HepG2 (cell line): ENCODE measurements at regions not wholly inside any gene's neighbourhood (a gene's known extent, or its start where the extent isn't known, plus 50 kb on each side); places are given as distances from the start of the nearest gene placed in this dataset.

Source experiments
- ATAC-seq: fragments of 200-7000 bp; cut with Tn5 transposase; 3 replicates; pipeline ENCODE4 v1.9.1; 2020; ENCODE audit warnings: mild to moderate bottlenecking, moderate library complexity
- BruUV-seq: library from RNA; stranded (reverse); fragments of 400-500 nt; replicated peaks from 2 replicates; lab custom pipeline; 2021; lab: Mats Ljungman, UMichigan
- CTCF ChIA-PET: fragments of 300-600 bp; formaldehyde crosslinking; extraction: SDS; loops from one replicate; lab custom pipeline; 2021; ENCODE audit warnings: low total read pairs, inconsistent platforms, low intra/inter-chr PET ratio; lab: Yijun Ruan, JAX
- POLR2A ChIA-PET: fragments of 350-600 bp; sonication (Branson Sonifier 250); formaldehyde crosslinking; loops from one replicate; lab custom pipeline; 2020; ENCODE audit warnings: antibody characterized with exemption, inconsistent platforms; lab: Yijun Ruan, JAX
- DNase-seq: peaks from one replicate; pipeline ENCODE4 v3.0.0-alpha.2; 2015; ENCODE audit warnings: low spot score
- FAIRE-seq: peaks from 3 replicates; lab custom pipeline; 2011; peaks lifted over from hg19 to GRCh38; lab: Jason Lieb, UNC
- H2AFZ ChIP-seq: one replicate; pipeline ENCODE4 v1.6.1; 2011; ENCODE audit warnings: low read length, inconsistent platforms
- H3K27ac ChIP-seq: fragments of 300-600 bp; 3 replicates; pipeline ENCODE4 v1.8.0; 2011; ENCODE audit warnings: mixed run types, mild to moderate bottlenecking, mixed read lengths, low read length, inconsistent platforms; ENCODE audit not compliant: insufficient read depth; ENCODE audit errors: extremely low read length
- H3K27me3 ChIP-seq, 2 experiments: fragments of 200-600 bp in 1 of 2; 2 replicates in 1 of 2; 3 replicates in 1 of 2; pipeline versions ENCODE4 v1.6.0 to v1.8.0; 2011; ENCODE audit warnings: low read length in 2 of 2, mild to moderate bottlenecking in 2 of 2, moderate library complexity in 2 of 2, inconsistent platforms in 1 of 2; ENCODE audit not compliant: insufficient read depth in 2 of 2, control insufficient read depth in 1 of 2
- H3K36me3 ChIP-seq, 2 experiments: fragments of 200-600 bp in 1 of 2; replicated peaks in 1 of 2; 2 replicates in 1 of 2; 3 replicates in 1 of 2; pipeline versions ENCODE4 v1.5.1 to v1.8.0; 2011; ENCODE audit warnings: low read length in 2 of 2, inconsistent platforms in 1 of 2; ENCODE audit not compliant: insufficient read depth in 2 of 2, control insufficient read depth in 1 of 2
- H3K4me1 ChIP-seq: 2 replicates; pipeline ENCODE4 v1.5.1; 2012; ENCODE audit warnings: low read length, inconsistent platforms; ENCODE audit not compliant: insufficient read depth
- H3K4me2 ChIP-seq: 2 replicates; pipeline ENCODE4 v1.6.0; 2011; ENCODE audit warnings: low read depth, low read length, inconsistent platforms
- H3K4me3 ChIP-seq, 3 experiments: fragments of 200-600 bp in 1 of 3; sonication (generic), shearing (Covaris generic) in 1 of 3; replicated peaks in 1 of 3; 2 replicates each; pipeline ENCODE4 v1.5.1; 2011 to 2016; ENCODE audit warnings: low read length in 3 of 3, inconsistent platforms in 2 of 3, low read depth in 2 of 3, mild to moderate bottlenecking in 2 of 3, control low read depth in 1 of 3, mixed read lengths in 1 of 3; ENCODE audit not compliant: insufficient read depth in 1 of 3
- H3K79me2 ChIP-seq: one replicate; pipeline ENCODE4 v1.6.1; 2011; ENCODE audit warnings: low read length, inconsistent platforms; ENCODE audit not compliant: insufficient read depth
- H3K9ac ChIP-seq: 2 replicates; pipeline ENCODE4 v1.6.0; 2011; ENCODE audit warnings: mild to moderate bottlenecking, low read depth, low read length, inconsistent platforms; ENCODE audit not compliant: insufficient read depth
- H3K9me3 ChIP-seq: 2 replicates; pipeline ENCODE4 v1.5.1; 2012; ENCODE audit warnings: mild to moderate bottlenecking, low read length
- H4K20me1 ChIP-seq: 2 replicates; pipeline ENCODE4 v1.6.0; 2011; ENCODE audit warnings: inconsistent platforms, mild to moderate bottlenecking, low read length, moderate library complexity; ENCODE audit not compliant: insufficient read depth
- EEA1 ChIP-seq: sonication (generic); formaldehyde crosslinking; IDR thresholded peaks from 2 replicates; pipeline ENCODE4 v1.5.1; 2020; ENCODE audit warnings: mild to moderate bottlenecking, missing genetic modification reagents, borderline replicate concordance
- FOXK2 ChIP-seq: fragments of 450-650 bp; IDR thresholded peaks from 2 replicates; pipeline ENCODE4 v1.6.1; 2016
- GLMP ChIP-seq: sonication (generic); formaldehyde crosslinking; IDR thresholded peaks from 2 replicates; pipeline ENCODE4 v1.9.0; 2021; ENCODE audit warnings: missing genetic modification reagents, mild to moderate bottlenecking, borderline replicate concordance
- KDM5A ChIP-seq: fragments of 200-600 bp; sonication (generic); IDR thresholded peaks from 2 replicates; pipeline ENCODE4 v1.7.0; 2018; ENCODE audit warnings: antibody characterized with exemption, mild to moderate bottlenecking, low read length, borderline replicate concordance
- MATR3 ChIP-seq: sonication (generic); formaldehyde crosslinking; IDR thresholded peaks from 2 replicates; pipeline ENCODE4 v1.4.0; 2020; ENCODE audit warnings: missing genetic modification reagents
- NFYB ChIP-seq: sonication (generic); formaldehyde crosslinking; IDR thresholded peaks from 2 replicates; pipeline ENCODE4 v1.4.0; 2020; ENCODE audit warnings: missing genetic modification reagents
- SKI ChIP-seq: fragments of 450-650 bp; IDR thresholded peaks from one replicate; pipeline ENCODE4 v1.6.1; 2018; ENCODE audit warnings: mild to moderate bottlenecking; ENCODE audit not compliant: partially characterized antibody
- SMARCE1 ChIP-seq: fragments of 450-650 bp; IDR thresholded peaks from 2 replicates; pipeline ENCODE4 v1.6.1; 2017; ENCODE audit warnings: borderline replicate concordance
- SNAI1 ChIP-seq: sonication (generic); formaldehyde crosslinking; IDR thresholded peaks from 2 replicates; pipeline ENCODE4 v1.5.0; 2020; ENCODE audit warnings: mild to moderate bottlenecking, missing genetic modification reagents, borderline replicate concordance
- SUZ12 ChIP-seq: fragments of 150-350 bp; IDR thresholded peaks from 2 replicates; pipeline ENCODE4 v1.6.1; 2014; ENCODE audit warnings: low read depth, low read length
- ZMYM3 ChIP-seq: sonication (generic); formaldehyde crosslinking; IDR thresholded peaks from 2 replicates; pipeline ENCODE4 v1.5.1; 2020; ENCODE audit warnings: mild to moderate bottlenecking, missing genetic modification reagents
- ZNF138 ChIP-seq: sonication (generic); formaldehyde crosslinking; IDR thresholded peaks from 2 replicates; pipeline ENCODE4 v1.5.0; 2020; ENCODE audit warnings: mild to moderate bottlenecking, low read depth, missing genetic modification reagents
- ZNF768 ChIP-seq: sonication (generic); formaldehyde crosslinking; IDR thresholded peaks from 2 replicates; pipeline ENCODE4 v1.4.0; 2020; ENCODE audit warnings: missing genetic modification reagents
- ZNF773 ChIP-seq: sonication (generic); formaldehyde crosslinking; IDR thresholded peaks from 2 replicates; pipeline ENCODE4 v1.4.0; 2020; ENCODE audit warnings: missing genetic modification reagents, borderline replicate concordance
- ZNF792 ChIP-seq: IDR thresholded peaks from 2 replicates; pipeline ENCODE4 v1.6.1; 2016
- ZNF891 ChIP-seq: sonication (generic); formaldehyde crosslinking; IDR thresholded peaks from 2 replicates; pipeline ENCODE4 v1.5.0; 2020; ENCODE audit warnings: mild to moderate bottlenecking, missing genetic modification reagents
- WGBS: methylation state at CpG from one replicate; pipeline ENCODE4 v1.1.6; 2017; ENCODE audit warnings: low lambda C conversion rate; 5-methylcytosine and 5-hydroxymethylcytosine counted together
- in situ Hi-C: cut with HindIII; loops from 2 replicates; pipeline ENCODE4 v1.10.0; 2017; ENCODE audit warnings: low pct_unique_long_range_greater_than_20kb; ENCODE audit not compliant: extremely low pct_ligation_motif_present
- intact Hi-C: fragments of 100-400 bp; cut with micrococcal nuclease; formaldehyde crosslinking; loops from one replicate; pipeline ENCODE4 v1.10.0; 2022; ENCODE audit not compliant: unreplicated experiment
- TF ChIP-seq, protein P1 (sequence below): sonication (generic); formaldehyde crosslinking; IDR thresholded peaks from 2 replicates; pipeline ENCODE4 v1.9.0; 2021; ENCODE audit warnings: missing genetic modification reagents, borderline replicate concordance
- TF ChIP-seq, protein P2 (sequence below): sonication (generic); formaldehyde crosslinking; IDR thresholded peaks from 2 replicates; pipeline ENCODE4 v1.8.1; 2023; ENCODE audit warnings: mild to moderate bottlenecking, missing genetic modification reagents
- TF ChIP-seq, protein P3 (sequence below): sonication (generic); formaldehyde crosslinking; IDR thresholded peaks from 2 replicates; pipeline ENCODE4 v1.5.0; 2020; ENCODE audit warnings: mild to moderate bottlenecking, missing genetic modification reagents

DNA sequence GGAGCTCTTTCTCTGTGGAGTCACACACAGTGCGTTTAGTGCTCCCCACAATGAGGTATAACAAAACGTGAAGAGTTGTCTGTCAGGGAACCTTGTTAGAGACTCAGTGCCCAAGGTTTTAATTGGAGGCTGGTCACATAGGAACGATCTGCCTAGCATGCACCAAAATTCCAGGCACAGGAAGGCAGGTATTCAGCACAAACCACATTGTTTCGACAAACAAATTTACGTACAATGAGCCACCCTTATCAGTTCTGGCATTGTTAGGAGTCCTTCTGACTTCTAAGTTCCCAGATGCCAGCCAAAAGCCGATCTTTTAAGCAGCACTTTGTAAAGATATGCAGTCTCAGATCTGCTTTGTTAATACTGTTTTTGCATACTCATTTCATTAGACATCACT lies 414.2 kb upstream of the MTPN start:
- TF ChIP-seq ZNF891 (CRISPR knock-in tag) (no peak), FOXK2 (no peak), SMARCE1 (no peak), ZNF138 (CRISPR knock-in tag) (no peak), NFYB (CRISPR knock-in tag) (no peak), ZMYM3 (CRISPR knock-in tag) (no peak), SNAI1 (no peak), EEA1 (CRISPR knock-in tag) (no peak), GLMP (CRISPR knock-in tag) (no peak), ZNF768 (CRISPR knock-in tag) (no peak), MATR3 (no peak), ZNF773 (CRISPR knock-in tag) (no peak), ZNF792 (CRISPR knock-in tag) (no peak), SUZ12 (no peak), KDM5A (no peak), SKI (no peak)
- TF ChIP-seq, protein P1, sequence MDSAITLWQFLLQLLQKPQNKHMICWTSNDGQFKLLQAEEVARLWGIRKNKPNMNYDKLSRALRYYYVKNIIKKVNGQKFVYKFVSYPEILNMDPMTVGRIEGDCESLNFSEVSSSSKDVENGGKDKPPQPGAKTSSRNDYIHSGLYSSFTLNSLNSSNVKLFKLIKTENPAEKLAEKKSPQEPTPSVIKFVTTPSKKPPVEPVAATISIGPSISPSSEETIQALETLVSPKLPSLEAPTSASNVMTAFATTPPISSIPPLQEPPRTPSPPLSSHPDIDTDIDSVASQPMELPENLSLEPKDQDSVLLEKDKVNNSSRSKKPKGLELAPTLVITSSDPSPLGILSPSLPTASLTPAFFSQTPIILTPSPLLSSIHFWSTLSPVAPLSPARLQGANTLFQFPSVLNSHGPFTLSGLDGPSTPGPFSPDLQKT (CRISPR knock-in tag): no peak
- TF ChIP-seq, protein P2, sequence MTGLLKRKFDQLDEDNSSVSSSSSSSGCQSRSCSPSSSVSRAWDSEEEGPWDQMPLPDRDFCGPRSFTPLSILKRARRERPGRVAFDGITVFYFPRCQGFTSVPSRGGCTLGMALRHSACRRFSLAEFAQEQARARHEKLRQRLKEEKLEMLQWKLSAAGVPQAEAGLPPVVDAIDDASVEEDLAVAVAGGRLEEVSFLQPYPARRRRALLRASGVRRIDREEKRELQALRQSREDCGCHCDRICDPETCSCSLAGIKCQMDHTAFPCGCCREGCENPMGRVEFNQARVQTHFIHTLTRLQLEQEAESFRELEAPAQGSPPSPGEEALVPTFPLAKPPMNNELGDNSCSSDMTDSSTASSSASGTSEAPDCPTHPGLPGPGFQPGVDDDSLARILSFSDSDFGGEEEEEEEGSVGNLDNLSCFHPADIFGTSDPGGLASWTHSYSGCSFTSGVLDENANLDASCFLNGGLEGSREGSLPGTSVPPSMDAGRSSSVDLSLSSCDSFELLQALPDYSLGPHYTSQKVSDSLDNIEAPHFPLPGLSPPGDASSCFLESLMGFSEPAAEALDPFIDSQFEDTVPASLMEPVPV (CRISPR knock-in tag): no peak
- TF ChIP-seq, protein P3, sequence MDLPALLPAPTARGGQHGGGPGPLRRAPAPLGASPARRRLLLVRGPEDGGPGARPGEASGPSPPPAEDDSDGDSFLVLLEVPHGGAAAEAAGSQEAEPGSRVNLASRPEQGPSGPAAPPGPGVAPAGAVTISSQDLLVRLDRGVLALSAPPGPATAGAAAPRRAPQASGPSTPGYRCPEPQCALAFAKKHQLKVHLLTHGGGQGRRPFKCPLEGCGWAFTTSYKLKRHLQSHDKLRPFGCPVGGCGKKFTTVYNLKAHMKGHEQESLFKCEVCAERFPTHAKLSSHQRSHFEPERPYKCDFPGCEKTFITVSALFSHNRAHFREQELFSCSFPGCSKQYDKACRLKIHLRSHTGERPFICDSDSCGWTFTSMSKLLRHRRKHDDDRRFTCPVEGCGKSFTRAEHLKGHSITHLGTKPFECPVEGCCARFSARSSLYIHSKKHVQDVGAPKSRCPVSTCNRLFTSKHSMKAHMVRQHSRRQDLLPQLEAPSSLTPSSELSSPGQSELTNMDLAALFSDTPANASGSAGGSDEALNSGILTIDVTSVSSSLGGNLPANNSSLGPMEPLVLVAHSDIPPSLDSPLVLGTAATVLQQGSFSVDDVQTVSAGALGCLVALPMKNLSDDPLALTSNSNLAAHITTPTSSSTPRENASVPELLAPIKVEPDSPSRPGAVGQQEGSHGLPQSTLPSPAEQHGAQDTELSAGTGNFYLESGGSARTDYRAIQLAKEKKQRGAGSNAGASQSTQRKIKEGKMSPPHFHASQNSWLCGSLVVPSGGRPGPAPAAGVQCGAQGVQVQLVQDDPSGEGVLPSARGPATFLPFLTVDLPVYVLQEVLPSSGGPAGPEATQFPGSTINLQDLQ (CRISPR knock-in tag): no peak
- no peaks in the 10 kb centered on the region for H3K27me3 ChIP-seq
- no TSS peak for BruUV-seq
- no peaks in the 10 kb centered on the region for H4K20me1 ChIP-seq
- ChIA-PET POLR2A (no interaction called here), CTCF (no interaction called here)
- in situ Hi-C loops (no loop called here), intact Hi-C loops (loop anchor here (10.0 kb wide), 1 partner anchor 1063 kb away; no protein-coding TSS in a partner anchor)
- WGBS: 3% methylated on average over 6 of the region's 6 CpGs
- H2AFZ ChIP-seq: no peak overlapping the region
- no peaks in the 10 kb centered on the region for H3K79me2 ChIP-seq
- no peak overlapping the region for H3K27ac ChIP-seq
- no peak overlapping the region for H3K9ac ChIP-seq
- H3K9me3 ChIP-seq: no peaks in the 10 kb centered on the region
- no peak for FAIRE-seq
- no peaks in the 10 kb centered on the region for H3K36me3 ChIP-seq
- H3K4me3 ChIP-seq: no peak overlapping the region
- H3K4me2 ChIP-seq: no peak overlapping the region
- H3K4me1 ChIP-seq: no peaks in the 10 kb centered on the region
- no peak for DNase-seq
- ATAC-seq: no peak
